AG04450 (cell line): ENCODE measurements at regions not wholly inside any gene's neighbourhood (a gene's known extent, or its start where the extent isn't known, plus 50 kb on each side); places are given as distances from the start of the nearest gene placed in this dataset.

Experiments
- CTCF ChIA-PET: fragments of 300-600, 350-600 bp; formaldehyde crosslinking; extraction: SDS; loops from one replicate; lab custom pipeline; 2022; ENCODE audit warnings: antibody characterized with exemption, inconsistent platforms; lab: Charles Lee
- POLR2A ChIA-PET: fragments of 350-600 bp; formaldehyde crosslinking; extraction: SDS; loops from one replicate; lab custom pipeline; 2021; ENCODE audit warnings: antibody characterized with exemption, inconsistent platforms; lab: Yijun Ruan, JAX
- DNase-seq: peaks from one replicate; pipeline ENCODE4 v3.0.0-alpha.2; 2011; ENCODE audit warnings: low read depth, low spot score
- H3K27ac ChIP-seq: one replicate; pipeline ENCODE4 v1.5.1; 2012; ENCODE audit warnings: low read depth, low read length, control low read depth
- H3K27me3 ChIP-seq: one replicate; pipeline ENCODE4 v1.6.0; 2012; ENCODE audit warnings: low read length; ENCODE audit not compliant: control insufficient read depth, insufficient read depth
- H3K4me3 ChIP-seq: 2 replicates; pipeline ENCODE4 v1.5.1; 2011; ENCODE audit warnings: mild to moderate bottlenecking, low read depth, low read length, control low read depth
- H3K9me3 ChIP-seq: 2 replicates; pipeline ENCODE4 v1.5.1; 2012; ENCODE audit warnings: low read length; ENCODE audit not compliant: control insufficient read depth, insufficient read depth
- TF ChIP-seq, protein P1 (sequence below): IDR thresholded peaks from 2 replicates; pipeline ENCODE4 v1.5.1; 2011; ENCODE audit warnings: low read depth, low read length, control low read depth, inconsistent platforms

DNA sequence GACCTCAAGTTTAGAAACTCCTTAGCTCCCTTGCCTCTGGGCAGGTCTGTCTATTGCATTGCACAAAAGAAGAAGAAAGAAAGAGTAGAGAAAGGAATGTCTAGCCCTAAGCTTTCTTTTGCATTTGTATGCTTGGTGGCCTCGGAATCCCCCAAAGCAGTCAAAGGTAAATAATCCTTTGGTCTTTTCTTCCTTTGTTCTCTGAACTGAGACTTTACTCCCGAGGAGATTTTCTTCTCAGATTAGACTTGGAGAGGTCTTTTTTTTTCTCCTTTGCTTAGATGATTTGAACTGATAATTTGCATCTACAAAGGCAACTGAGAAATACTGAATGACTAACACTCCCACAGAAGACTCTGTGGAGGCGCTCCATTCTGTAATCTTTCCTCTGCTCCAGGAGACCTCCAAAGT is 93.2 kb downstream of the AKR1D1 start:
- H3K4me3 ChIP-seq: no peak overlapping the region
- TF ChIP-seq, protein P1, sequence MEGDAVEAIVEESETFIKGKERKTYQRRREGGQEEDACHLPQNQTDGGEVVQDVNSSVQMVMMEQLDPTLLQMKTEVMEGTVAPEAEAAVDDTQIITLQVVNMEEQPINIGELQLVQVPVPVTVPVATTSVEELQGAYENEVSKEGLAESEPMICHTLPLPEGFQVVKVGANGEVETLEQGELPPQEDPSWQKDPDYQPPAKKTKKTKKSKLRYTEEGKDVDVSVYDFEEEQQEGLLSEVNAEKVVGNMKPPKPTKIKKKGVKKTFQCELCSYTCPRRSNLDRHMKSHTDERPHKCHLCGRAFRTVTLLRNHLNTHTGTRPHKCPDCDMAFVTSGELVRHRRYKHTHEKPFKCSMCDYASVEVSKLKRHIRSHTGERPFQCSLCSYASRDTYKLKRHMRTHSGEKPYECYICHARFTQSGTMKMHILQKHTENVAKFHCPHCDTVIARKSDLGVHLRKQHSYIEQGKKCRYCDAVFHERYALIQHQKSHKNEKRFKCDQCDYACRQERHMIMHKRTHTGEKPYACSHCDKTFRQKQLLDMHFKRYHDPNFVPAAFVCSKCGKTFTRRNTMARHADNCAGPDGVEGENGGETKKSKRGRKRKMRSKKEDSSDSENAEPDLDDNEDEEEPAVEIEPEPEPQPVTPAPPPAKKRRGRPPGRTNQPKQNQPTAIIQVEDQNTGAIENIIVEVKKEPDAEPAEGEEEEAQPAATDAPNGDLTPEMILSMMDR: no peak
- H3K9me3 ChIP-seq: peaks cover 8% of the 10 kb centered on the region; the same call in 1 of the 2 replicates
- ChIA-PET POLR2A (no interaction called here), CTCF (no interaction called here)
- no peak overlapping the region for H3K27ac ChIP-seq
- H3K27me3 ChIP-seq: no peaks in the 10 kb centered on the region
- DNase-seq: no peak

DNA sequence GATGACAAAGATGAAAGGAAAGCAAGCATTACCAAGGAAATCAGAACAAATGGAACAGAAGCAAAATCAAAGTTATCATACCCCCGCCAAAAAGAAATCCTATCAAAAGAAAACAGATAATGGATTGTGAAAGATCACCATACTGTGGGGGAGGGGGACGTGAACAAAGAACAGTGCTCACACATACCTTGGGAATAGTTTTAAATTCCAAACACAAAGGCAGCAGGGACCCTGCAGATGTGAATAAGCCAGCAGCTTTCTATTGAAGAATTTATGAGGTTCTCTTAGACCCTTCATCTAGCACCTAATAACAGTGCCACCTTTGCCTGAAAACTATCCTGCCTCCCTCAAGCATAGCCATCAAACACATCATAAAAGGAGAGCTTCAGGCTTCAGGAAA is 94.0 kb downstream of the AKR1D1 start:
- ChIA-PET POLR2A (no interaction called here), CTCF (interaction anchor here (0.6 to 1.0 kb wide), 2 partner anchors 9 to 569 kb away, joined by 3 to 4 read pairs; no protein-coding TSS in a partner anchor)
- Histone ChIP-seq H3K27ac (no peak overlapping the region), H3K27me3 (no peaks in the 10 kb centered on the region), H3K4me3 (no peak overlapping the region), H3K9me3 (peaks cover 8% of the 10 kb centered on the region; the same call in 1 of the 2 replicates)
- DNase-seq: no peak
- TF ChIP-seq, protein P1: no peak

DNA sequence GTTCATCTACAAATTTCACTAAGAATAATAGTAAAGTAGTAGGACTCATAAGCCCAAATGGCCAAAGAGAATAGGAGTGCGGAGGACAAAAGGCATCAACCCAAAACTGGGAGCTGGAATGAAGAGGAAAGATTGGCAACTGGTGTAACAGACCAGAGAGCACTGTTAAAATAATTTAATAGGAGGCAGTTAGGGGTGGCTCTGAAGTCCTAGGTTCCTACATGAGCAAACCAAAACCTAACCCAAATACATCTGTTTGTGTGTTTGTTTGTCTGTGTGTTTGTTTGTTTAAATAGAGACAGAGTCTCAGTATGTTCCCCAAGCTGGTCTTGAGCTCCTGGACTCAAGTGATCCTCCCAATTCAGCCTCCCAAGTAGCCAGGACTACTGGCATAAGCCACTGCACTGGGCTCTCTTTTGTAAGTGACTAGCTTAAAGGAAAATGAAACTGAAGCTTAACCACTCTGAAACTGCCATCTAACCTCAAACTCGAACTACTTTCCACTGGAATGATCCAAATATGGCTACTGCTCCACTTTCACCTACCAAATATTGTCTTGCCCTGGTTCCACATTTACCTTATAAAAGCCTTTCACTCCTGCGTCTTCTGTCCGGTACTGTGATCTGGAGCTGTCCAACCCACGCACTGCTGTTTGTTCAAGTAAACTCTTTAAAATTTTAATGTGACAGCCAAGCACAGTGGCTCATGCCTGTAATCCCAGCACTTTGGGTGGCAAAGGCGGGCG is 94.9 kb downstream of the AKR1D1 start:
- POLR2A ChIA-PET: no interaction called here
- no peak for DNase-seq
- CTCF ChIA-PET: interaction anchor here (1.0 kb wide), 1 partner anchor 568 kb away, joined by 4 read pairs; no protein-coding TSS in a partner anchor
- TF ChIP-seq, protein P1: no peak
- H3K27me3 ChIP-seq: no peaks in the 10 kb centered on the region
- H3K4me3 ChIP-seq: no peak overlapping the region
- peaks cover 11% of the 10 kb centered on the region; the same call in 1 of the 2 replicates for H3K9me3 ChIP-seq
- no peak overlapping the region for H3K27ac ChIP-seq

DNA sequence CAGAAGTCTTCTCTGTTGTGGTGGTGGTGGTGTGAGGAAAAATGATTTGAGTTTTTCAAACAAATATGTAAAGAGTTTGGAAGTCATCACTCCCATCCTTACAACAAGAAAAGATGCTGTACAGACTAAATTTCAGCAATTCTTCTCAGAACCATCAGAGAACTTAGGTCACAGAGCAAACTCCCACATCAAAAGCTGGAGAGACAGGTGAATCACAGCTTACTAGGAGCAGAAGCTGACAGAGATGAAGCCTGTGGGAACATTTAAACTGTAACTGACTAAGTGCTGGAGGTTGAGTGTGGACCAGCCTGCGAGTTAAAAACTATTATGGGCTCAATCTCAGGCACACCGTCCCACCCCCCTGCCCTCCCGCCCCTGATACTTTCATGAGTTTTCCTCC is 97.3 kb downstream of the AKR1D1 start:
- DNase-seq: no peak
- H3K4me3 ChIP-seq: no peak overlapping the region
- H3K9me3 ChIP-seq: peaks cover 11% of the 10 kb centered on the region; the same call in 1 of the 2 replicates
- CTCF ChIA-PET: interaction anchor here (0.6 to 0.7 kb wide), 2 partner anchors 17 to 357 kb away, joined by 3 to 5 read pairs; no protein-coding TSS in a partner anchor
- POLR2A ChIA-PET: no interaction called here
- H3K27ac ChIP-seq: no peak overlapping the region
- TF ChIP-seq, protein P1: no peak
- H3K27me3 ChIP-seq: no peaks in the 10 kb centered on the region

DNA sequence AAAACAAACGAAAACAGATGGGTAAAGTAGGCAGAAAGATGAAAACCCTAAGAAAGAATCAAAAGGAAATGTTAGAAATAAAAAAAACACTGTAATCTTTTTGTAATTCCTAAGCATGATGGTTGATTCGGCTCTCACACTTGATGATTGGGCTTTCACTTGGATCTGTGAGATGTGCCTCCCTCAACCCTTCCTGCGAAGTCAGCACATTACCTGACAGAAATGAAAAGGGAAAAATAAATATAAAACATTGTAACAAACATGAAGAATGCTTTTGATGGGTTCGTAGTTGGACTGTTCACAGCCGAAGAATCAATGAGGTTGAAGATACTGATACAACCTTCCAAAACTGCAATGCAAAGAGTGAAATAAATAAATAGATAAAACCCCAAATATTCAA is 99.8 kb downstream of the AKR1D1 start:
- POLR2A ChIA-PET: no interaction called here
- Histone ChIP-seq H3K9me3 (peaks cover 11% of the 10 kb centered on the region; the same call in 1 of the 2 replicates), H3K27ac (no peak overlapping the region), H3K27me3 (no peaks in the 10 kb centered on the region), H3K4me3 (no peak overlapping the region)
- TF ChIP-seq, protein P1: no peak
- CTCF ChIA-PET: interaction anchor here (0.6 kb wide), 1 partner anchor 27 kb away, joined by 5 read pairs; no protein-coding TSS in a partner anchor
- DNase-seq: no peak
